ENCODE measurements at regions not wholly inside any gene's neighbourhood (a gene's known extent, or its start where the extent isn't known, plus 50 kb on each side); places are given as distances from the start of the nearest gene placed in this dataset.
A peak's percentile ranks its signal among the peaks of the same experiment; 100 is the strongest.

GRCh38 chr4:55175779-55176231, 50.4 kb upstream of the KDR start:
- in situ Hi-C loops (cut with HindIII; ENCODE audit: low pct_ligation_motif_present, low pct_unique_long_range_greater_than_20kb, low sequenced_read_pairs) = no loop called here
- peak; percentile 37 for DNase-seq

GRCh38 chr4:55176497-55176896, 51.1 kb upstream of the KDR start:
- in situ Hi-C loops (cut with HindIII; ENCODE audit: low pct_ligation_motif_present, low pct_unique_long_range_greater_than_20kb, low sequenced_read_pairs) = no loop called here
- no peak for DNase-seq

GRCh38 chr4:55177461-55177860, 52.1 kb upstream of the KDR start:
- in situ Hi-C loops (cut with HindIII; ENCODE audit: low pct_ligation_motif_present, low pct_unique_long_range_greater_than_20kb, low sequenced_read_pairs) = no loop called here
- no peak for DNase-seq

- in situ Hi-C loops (cut with HindIII; ENCODE audit: low pct_ligation_motif_present, low pct_unique_long_range_greater_than_20kb, low sequenced_read_pairs) = no loop called here
- no peak for DNase-seq
Measured at GRCh38 chr4:55178226-55179005, 53.0 kb upstream of the KDR start.

GRCh38 chr4:55181010-55182005, 55.9 kb upstream of the KDR start:
- DNase-seq = no peak
- in situ Hi-C loops (cut with HindIII; ENCODE audit: low pct_ligation_motif_present, low pct_unique_long_range_greater_than_20kb, low sequenced_read_pairs) = no loop called here

- DNase-seq = peak; percentile 85
- in situ Hi-C loops (cut with HindIII; ENCODE audit: low pct_ligation_motif_present, low pct_unique_long_range_greater_than_20kb, low sequenced_read_pairs) = no loop called here
Measured at GRCh38 chr4:55183926-55184599, 58.7 kb upstream of the KDR start.

GRCh38 chr4:55184600-55185523, 59.5 kb upstream of the KDR start:
- DNase-seq = no peak
- in situ Hi-C loops (cut with HindIII; ENCODE audit: low pct_ligation_motif_present, low pct_unique_long_range_greater_than_20kb, low sequenced_read_pairs) = no loop called here

- in situ Hi-C loops (cut with HindIII; ENCODE audit: low pct_ligation_motif_present, low pct_unique_long_range_greater_than_20kb, low sequenced_read_pairs) = no loop called here
- no peak for DNase-seq
Measured at GRCh38 chr4:55186123-55186522, 60.7 kb upstream of the KDR start.

GRCh38 chr4:55186700-55187099, 61.3 kb upstream of the KDR start:
- DNase-seq = no peak
- in situ Hi-C loops (cut with HindIII; ENCODE audit: low pct_ligation_motif_present, low pct_unique_long_range_greater_than_20kb, low sequenced_read_pairs) = no loop called here

- in situ Hi-C loops (cut with HindIII; ENCODE audit: low pct_ligation_motif_present, low pct_unique_long_range_greater_than_20kb, low sequenced_read_pairs) = no loop called here
- no peak for DNase-seq
Measured at GRCh38 chr4:55214172-55214571, 88.8 kb upstream of the KDR start.

- no peak for DNase-seq
- in situ Hi-C loops (cut with HindIII; ENCODE audit: low pct_ligation_motif_present, low pct_unique_long_range_greater_than_20kb, low sequenced_read_pairs) = no loop called here
Measured at GRCh38 chr4:55215087-55215486, 89.7 kb upstream of the KDR start.

- DNase-seq = no peak
- in situ Hi-C loops (cut with HindIII; ENCODE audit: low pct_ligation_motif_present, low pct_unique_long_range_greater_than_20kb, low sequenced_read_pairs) = no loop called here
Measured at GRCh38 chr4:55216863-55217635, 91.7 kb upstream of the KDR start.

- no peak for DNase-seq
- in situ Hi-C loops (cut with HindIII; ENCODE audit: low pct_ligation_motif_present, low pct_unique_long_range_greater_than_20kb, low sequenced_read_pairs) = no loop called here
Measured at GRCh38 chr4:55218041-55218440, 92.6 kb upstream of the KDR start.

- no peak for DNase-seq
- in situ Hi-C loops (cut with HindIII; ENCODE audit: low pct_ligation_motif_present, low pct_unique_long_range_greater_than_20kb, low sequenced_read_pairs) = no loop called here
Measured at GRCh38 chr4:55237839-55238238, 108.2 kb upstream of the SRD5A3 start.

- in situ Hi-C loops (cut with HindIII; ENCODE audit: low pct_ligation_motif_present, low pct_unique_long_range_greater_than_20kb, low sequenced_read_pairs) = no loop called here
- no peak for DNase-seq
Measured at GRCh38 chr4:55238407-55238806, 107.6 kb upstream of the SRD5A3 start.

- DNase-seq = no peak
- in situ Hi-C loops (cut with HindIII; ENCODE audit: low pct_ligation_motif_present, low pct_unique_long_range_greater_than_20kb, low sequenced_read_pairs) = no loop called here
Measured at GRCh38 chr4:55241461-55241860, 104.6 kb upstream of the SRD5A3 start.

- in situ Hi-C loops (cut with HindIII; ENCODE audit: low pct_ligation_motif_present, low pct_unique_long_range_greater_than_20kb, low sequenced_read_pairs) = no loop called here
- DNase-seq = no peak
Measured at GRCh38 chr4:55242506-55242905, 103.5 kb upstream of the SRD5A3 start.

Measured in ACHN (cell line).